C4-2B (cell line): ENCODE measurements at regions not wholly inside any gene's neighbourhood (a gene's known extent, or its start where the extent isn't known, plus 50 kb on each side); places are given as distances from the start of the nearest gene placed in this dataset.

Experiments
- H3K27ac ChIP-seq: fragments of 450-650 bp; 2 replicates; pipeline ENCODE4 v1.5.1; 2017
- CTCF ChIP-seq: fragments of 450-650 bp; conservative IDR thresholded peaks from 2 replicates; pipeline ENCODE4 v1.5.1; 2017; ENCODE audit warnings: mild to moderate bottlenecking
- ZFX ChIP-seq: fragments of 450-650 bp; IDR thresholded peaks from 2 replicates; pipeline ENCODE4 v1.6.1; 2017

DNA sequence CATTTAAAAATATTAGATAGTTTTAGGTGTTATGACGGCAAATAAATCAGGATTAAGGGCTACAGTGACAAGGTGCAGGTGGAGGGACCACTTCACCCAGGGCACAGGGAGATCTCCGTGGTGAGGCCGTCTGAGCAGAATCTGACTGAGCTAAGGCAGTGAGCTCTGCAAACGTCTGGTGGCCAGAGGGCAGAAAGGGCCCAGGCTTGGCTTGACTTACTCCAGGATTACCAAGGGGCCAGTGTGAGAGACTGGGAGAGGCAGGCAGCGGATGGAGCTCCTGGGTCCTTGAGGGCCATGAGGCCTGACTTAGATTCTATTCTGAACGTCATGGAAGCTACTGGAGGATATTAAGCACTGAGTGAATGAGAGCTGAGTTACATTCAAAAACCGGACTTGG lies 125.9 kb upstream of the B3GAT1 start:
- H3K27ac ChIP-seq: no peak overlapping the region
- TF ChIP-seq CTCF (no peak), ZFX (no peak)

GRCh38 chr11:134537296-134537695 lies 125.3 kb upstream of the B3GAT1 start:
- no peak overlapping the region for H3K27ac ChIP-seq
- no peak for TF ChIP-seq CTCF

DNA sequence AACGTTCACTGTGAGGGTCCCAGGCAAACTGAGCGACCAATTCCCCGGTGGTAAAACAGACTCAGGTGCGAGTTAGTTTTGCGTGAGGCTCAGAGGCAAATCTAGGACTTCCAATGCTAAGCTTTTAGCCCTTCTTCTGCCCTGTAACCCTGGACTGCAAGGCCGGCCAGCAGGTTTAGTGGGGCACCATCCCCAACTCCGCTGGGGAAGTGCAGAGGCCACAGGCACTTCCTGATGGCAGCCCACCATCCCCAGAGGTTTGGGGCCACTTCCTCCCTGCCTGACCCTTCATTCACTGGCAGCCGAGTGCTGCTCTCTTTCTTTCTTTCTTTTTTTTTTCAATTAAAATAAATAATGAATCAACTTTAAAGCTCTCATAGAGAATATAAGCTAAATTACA lies 124.6 kb upstream of the B3GAT1 start:
- TF ChIP-seq ZFX: no peak
- no peak for TF ChIP-seq CTCF
- H3K27ac ChIP-seq: no peak overlapping the region

DNA sequence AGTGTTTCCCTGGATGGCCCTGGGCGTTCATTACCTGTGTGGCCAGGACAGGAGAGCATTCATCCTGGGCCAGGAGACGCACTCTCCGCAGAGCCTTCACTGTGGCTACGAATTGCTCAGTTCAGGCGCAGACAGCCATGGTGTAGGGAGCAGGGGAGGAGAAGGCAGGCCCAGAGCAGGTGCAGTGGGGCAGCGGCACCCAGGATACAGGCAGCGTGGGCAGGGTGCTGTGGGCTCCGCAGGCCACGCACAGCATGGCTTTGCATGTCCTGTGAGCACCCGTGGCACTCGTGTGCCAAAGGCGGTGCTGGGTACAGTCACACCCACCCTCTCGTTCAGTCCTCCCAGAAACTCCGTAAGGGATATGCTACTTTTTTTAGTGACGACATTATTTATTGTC lies 124.2 kb upstream of the B3GAT1 start:
- no peak overlapping the region for H3K27ac ChIP-seq
- TF ChIP-seq ZFX: no peak
- TF ChIP-seq CTCF: no peak

DNA sequence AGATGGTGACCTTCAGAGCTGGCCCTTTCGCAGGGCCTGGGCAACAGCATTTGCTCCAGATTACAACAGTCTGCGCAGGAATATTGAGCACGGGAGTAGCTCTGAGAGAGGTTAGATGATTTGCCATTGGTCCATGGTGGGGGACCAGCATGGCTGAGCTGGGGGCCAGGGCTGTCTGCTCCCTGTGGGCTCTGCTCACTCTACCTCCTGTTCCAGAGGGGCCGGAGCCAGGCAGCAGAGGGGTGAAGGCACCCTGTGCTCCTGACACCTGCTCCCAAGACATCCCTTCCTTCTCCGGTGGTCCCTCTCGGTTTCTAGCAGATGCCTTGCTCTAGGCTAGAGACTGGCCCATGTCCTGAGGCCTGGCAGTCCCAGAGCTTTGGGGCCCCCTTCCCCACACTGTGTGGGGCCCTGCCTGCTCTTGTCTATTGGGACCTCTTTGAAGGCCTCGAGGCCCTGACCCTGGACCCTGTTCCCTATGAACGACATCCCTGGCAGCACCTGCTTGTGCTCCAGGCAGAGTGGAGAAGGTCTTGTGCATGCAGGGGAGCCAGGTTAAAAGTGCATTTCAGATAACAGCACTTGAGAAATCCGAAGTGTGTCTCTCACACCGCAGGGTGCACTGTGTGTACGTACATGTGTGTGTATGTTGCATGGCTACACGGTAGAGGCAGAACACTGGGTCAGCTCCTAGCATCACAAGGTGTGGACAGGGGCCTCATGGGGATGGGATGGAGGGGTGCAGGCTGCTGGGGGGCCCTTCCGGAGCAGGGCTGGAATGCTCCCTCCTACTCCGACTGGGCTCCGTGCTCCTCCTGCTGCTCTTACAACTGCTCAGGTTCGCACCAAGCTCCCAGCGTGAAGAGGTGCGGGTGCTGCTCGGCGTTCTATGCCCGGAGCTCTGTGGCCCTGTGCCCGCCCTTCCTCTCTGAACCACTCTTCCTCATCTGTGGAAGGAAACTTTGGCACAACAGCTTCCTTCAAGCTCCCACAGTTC lies 123.3 kb upstream of the B3GAT1 start:
- no peak overlapping the region for H3K27ac ChIP-seq
- TF ChIP-seq CTCF: no peak
- no peak for TF ChIP-seq ZFX

DNA sequence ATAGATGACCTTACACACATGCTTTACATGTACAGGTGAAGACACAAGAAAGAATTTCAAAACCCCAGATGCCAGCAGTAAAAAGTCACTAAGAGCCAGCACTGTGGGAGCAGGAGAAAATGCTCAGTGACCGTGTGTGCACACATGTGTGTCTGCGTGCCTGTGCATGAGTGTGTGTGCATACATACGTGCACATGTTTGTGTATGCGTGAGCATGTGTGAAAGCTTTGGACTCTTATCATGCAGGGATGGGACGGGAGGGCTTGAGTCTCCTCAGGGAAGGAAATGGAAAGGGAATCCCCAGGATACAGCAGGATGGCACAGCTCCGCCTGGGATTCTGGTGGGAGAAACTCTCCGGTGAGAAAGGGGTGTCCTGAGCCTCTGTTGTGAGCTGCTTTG lies 121.5 kb upstream of the B3GAT1 start:
- H3K27ac ChIP-seq: no peak overlapping the region
- TF ChIP-seq CTCF (no peak), ZFX (no peak)

DNA sequence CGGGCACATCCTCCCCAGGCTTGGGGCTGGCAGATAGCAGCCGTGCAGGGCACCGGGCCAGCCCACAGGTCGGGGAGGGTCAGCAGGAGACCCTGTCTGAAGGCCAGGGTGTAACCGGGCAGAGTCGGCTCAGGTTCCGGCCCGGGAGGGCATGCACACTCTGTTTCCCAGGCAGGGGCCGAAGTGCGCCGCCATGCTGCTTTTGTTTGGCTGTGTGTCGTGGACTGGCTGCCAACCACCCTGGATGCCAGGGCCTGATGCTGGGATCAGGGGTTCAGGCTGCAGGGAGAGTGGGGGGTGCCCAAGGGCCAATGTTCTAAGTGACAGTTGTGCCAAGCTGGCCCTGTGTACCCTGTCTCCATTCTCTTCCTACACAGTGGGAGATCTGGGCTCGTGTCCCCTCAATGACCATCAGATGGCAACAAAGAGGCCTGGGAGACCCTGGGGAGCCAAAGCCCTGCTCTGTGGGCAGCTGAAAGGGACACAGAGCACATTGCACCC lies 120.9 kb upstream of the B3GAT1 start:
- no peak for TF ChIP-seq ZFX
- TF ChIP-seq CTCF: no peak

More for the DNA sequence above, 120.9 kb upstream of the B3GAT1 start:
- no peak overlapping the region for H3K27ac ChIP-seq
